ENCODE measurements at regions not wholly inside any gene's neighbourhood (a gene's known extent, or its start where the extent isn't known, plus 50 kb on each side); places are given as distances from the start of the nearest gene placed in this dataset.
"Not testable (repeated sequence)": the region's sequence is repeated elsewhere in the genome, so short reads cannot be mapped to it uniquely, and the experiment has no call there.

DNA sequence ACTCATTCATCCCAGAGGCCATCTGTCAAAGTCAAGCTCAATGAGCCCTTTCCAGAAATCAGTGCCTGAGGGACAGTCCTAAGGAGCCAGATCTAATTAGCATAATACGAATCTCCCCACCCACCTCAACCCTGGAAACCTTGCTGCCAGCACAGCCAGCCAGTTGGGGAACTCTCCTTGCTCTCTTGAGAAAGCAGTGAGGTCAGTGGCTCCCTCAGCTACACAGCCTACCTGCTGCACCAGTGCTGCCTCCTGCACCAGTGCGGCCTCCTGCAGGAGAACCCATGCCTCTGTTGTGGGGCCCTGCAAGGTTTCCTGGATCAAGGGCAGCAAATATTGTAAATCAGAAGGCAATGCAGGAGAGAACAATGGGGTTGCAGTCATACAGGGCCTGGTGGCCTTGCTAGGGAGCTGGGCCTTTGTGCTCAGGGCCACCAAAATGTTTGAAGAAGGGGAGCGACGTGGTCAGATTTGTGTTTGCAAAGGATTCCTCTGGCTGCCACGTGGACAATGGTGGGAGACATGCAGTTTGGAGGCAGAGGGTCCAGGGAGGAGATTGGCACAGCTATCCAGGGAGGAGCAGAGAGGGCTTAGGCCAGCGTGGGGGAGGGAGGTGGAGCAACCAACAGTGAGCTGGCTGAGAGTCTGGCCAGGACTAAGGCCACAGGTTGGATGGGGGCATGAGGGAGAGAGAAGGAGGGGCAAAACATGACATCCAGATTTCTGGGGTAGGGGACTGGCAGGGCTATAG is 124.3 kb upstream of the MAMLD1 start:
- DNase-seq, result no peak

DNA sequence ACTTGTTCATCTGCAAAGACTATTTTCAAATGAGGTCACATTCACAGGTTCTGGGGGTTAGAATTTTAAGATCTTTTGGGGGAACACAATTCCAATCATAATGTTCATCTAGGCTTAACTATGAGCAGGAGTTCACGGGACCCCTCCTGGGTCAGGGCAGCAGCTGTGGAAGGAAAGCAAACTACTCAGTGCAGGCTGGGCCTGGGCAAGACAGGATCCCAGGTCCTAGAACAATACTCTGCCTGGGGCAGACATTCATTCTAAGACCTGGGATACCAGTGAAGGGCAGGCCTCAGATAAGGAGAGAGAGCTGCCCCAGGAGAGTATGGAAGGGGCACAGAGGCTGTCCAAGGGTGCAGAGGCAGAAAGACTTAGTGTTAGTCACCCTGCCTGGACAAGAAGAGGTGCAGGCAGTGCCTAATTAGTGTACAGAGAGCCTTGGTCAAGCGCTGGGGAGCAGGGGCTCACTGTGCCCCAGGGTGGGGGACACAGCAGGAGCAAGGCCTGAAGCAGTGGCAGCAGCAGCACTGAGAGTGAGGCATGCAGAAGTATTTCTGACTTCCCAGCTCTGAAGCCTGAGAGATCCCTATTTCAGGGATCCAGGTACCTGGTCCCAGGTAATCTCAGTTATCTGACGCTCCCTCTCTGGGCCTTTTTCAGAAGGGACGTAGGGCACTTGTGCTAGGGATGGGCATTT is 123.0 kb upstream of the MAMLD1 start:
- DNase-seq, result no peak

DNA sequence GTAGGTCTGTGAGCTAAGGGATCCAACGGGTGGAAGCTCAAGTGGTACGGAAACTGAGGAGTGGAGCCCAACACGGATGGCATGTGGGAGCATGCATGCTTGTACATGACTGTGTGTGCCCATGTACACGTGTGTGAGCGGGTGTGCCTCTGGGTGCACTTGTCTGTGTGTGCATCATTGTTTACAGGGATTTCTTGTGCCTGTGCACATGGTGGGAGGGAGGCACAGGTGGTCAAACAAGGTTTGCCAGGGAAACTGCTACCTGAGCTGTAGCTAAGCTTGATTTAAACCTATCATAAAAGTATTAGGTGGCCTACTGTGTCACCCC is 122.5 kb upstream of the MAMLD1 start:
- no peak for DNase-seq

DNA sequence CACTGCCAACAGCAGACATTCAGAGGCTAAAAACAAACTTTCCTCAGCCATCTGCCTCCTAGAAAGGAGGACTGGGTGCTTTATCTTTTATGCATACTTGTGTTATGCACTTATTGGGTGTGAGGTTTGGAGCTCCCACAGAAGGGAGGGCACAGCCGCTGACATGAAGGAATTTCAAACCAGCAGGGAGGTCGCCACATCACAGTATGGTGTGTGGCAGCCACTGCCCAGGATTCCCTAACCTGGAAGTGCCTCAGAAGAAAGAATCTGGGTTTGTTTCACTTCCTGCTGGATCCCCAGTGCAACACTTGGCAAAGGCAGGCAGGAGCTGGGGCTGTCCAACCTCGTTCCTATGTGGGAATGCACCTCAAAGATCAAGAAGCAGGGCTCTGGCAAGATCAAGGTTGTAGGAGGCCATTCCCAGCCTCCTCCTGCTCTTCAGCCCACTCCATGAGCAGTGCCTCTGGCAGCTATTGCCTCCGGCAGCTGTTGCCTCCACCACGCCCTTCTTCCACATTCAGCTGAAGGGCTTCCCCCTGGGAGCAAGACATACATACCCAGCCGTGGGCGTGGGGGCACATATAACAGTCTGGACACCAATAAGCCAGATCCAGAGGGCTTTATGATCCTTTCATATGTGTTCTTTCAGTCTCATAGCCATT is 109.0 kb upstream of the MAMLD1 start:
- DNase-seq, result no peak

GRCh38 chrX:150254909-150255308 is 108.2 kb upstream of the MAMLD1 start:
- no peak for DNase-seq

DNA sequence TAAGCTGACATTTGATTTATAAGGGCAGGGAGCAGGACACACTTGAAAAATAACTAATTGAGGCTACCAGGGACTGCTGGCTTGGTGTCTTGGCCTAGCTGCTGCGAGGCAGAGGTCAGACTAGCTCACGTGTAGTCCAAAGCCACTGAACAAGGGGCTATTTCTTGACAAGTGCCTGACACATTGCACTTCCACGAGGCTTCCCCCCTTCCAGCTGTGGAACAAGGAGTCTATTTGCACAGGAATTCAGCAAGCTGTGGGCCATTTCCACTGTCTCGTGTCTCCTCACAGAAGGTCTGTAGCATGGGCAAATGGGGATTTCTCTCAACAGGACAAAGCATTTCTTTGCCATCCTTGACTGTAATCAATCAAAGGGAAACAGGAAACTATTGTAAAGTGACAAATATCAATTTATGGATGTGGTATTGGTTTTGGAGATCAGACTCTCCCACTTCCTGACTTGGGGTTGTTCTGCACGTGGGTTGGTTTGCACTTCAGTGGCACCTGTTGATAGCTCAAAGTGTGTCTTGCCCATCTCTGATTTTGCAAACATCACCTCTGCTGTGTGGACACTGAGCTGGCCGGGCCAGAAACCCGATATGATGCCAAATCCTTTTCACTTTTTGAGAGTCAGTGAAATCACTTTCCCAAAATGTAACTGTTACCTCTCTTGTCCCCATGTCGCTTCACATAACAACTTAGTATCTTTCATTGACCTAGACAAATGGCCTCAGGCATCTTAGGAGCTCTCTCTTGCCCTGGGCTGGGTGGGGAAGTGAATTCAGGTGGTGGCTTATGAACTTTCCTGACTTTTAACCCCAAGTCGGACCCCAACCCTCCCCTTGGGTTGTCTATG is 107.4 kb upstream of the MAMLD1 start:
- DNase-seq, result no peak

DNA sequence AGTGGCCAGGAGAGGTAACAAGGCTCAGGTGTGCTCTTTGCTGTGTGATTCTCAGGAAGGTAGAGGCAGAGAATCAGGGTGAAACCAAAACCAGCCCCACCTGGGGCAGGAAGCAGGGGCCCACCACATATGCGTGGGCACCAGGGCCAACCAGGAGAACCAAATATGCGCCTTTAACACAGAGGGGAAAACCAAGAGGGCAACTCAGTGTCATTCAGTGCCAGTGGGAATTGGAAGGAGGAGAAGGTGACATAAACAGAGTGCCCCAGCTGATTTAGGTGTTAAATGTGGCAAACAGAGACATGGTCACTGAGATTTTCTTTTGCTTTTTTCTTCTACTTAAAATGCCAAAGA is 106.8 kb upstream of the MAMLD1 start:
- no peak for DNase-seq

DNA sequence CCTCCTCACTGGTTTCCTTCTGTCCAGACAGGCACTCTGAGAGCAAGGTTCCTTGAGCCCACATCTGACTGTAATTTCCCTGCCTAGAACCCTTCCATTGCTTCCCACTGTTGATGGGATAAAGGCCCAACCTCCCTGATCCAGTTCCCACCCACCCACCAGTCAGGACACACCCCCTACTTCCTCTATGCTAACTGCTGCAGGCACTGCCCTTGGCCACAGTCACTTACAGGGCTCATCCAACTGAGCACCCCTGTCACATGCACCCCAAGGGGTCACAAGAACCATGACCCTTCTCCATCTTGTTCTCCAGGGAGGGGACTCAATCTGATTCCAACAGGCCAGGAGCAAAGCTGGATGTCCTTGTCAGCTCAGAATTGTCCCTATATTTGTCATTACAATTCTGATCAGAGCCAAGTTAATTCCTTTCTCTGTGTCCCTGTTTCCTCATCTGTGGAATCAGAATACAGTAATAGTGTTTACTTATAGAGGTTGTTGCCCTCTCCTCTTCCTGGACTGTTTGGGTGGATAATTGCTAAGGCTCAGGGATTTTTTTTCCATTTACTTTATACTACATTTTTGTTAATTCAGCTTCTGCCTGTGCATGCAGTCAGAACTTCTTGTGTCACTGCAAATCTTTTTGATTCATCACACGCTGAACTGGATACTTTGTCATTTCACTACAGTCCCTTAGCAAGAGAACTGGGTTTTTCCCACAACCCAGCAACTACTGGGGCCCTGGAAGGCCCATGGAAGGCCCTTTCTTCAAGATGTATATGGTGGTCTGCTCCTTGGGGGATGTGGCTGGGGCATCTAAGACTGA is 105.6 kb upstream of the MAMLD1 start:
- no peak for DNase-seq

GRCh38 chrX:150258176-150258425 is 105.0 kb upstream of the MAMLD1 start:
- DNase-seq, result no peak

DNA sequence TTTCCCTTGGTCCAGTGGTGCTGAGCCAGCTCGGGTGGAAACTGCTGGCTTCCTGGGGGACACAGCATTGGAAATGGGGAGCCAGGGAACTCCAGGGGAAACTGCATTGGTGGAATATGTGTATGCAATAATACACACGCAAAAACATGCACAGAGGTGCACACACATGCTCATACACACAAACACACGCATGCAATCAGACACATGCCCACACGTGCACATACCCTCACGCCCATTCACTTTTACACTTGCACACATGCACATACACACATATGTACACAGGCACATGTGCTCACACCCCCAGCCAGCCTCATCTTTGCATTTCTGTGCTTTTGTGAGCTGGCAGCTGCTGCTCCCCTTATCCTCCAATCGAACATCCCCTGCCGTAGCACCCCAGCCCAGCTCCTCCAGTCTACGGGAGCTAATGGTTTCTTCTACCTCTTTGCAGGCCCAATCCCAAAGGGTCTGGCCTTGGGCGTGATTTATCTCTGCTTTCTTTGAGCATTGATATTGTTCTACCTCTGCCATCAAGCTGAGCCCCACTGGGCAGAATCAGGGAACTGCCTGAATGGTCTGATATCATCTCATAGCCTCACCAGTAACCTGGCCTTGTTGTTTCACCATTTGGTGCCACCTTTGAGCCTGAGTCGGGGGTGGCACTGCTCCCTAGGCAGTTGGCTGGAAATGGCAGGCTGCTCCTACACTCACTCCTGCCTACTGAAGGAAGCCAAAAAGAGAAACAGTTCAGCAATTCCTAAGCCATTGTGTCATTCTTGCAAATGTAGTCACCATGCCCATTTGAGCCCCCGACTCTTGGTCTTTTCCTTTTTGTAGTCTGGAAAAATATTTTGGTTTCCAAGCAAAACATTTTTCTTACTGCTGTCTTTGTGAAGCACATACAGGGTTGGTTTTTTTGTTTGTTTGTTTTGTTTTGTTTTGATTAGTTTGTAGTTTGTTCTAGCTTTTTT is 104.4 kb upstream of the MAMLD1 start:
- DNase-seq, result no peak

- no peak for DNase-seq
Observed at GRCh38 chrX:150262456-150262855, 100.7 kb upstream of the MAMLD1 start.

GRCh38 chrX:150268839-150269355 is 94.2 kb upstream of the MAMLD1 start:
- DNase-seq, result no peak

GRCh38 chrX:150269605-150270254 is 93.4 kb upstream of the MAMLD1 start:
- peak; percentile 17 to 21 for DNase-seq

GRCh38 chrX:150270622-150271021 is 92.5 kb upstream of the MAMLD1 start:
- DNase-seq, result no peak

DNA sequence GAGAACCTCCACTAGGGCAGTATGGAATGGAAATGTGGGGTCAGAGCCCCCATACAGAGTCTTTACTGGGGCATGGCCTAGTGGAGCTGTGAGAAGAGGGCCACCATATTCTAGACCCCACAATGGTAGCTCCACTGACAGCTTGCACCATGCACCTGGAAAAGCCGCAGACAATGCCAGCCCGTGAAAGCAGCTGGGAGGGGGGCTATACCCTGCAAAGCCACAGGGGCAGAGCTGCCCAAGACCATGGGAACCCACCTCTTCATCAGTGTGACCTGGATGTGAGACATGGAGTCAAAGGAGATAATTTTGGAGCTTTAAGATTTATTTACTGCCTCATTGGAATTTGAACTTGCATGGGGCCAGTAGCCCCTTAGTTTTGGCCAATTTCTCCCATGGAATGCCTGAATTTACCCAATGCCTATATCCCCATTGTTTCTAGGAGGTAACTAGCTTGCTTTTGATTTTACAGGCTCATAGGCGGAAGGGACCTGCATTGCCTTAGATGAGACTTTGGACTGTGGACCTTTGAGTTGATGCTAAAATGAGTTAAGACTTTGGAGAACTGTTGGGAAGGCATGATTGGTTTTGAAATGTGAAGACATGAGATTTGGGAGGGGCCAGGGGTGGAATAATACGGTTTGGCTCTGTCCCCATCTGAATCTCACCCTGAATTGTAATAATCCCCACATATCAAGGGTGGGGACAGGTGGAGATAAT is 89.4 kb upstream of the MAMLD1 start:
- not testable (repeated sequence) for DNase-seq

DNA sequence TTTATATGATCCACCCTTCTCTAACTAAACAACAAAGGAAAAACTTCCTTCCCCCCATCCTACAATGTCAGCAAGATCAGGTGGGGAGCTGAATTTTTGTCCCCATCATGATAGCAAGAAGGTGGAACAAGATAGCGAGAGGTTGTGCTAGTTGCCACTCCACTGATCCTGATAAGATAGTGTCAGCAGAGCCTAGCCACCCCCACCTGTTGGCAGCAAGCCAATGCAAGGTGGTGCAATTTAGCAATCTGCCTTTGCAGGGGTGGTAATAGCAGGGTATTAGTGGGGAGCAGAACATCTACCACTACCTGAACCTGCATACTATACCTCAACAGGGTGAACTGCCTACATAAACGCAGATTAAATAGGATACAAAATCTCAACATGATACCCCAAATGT is 80.2 kb upstream of the MAMLD1 start:
- no peak for DNase-seq

DNA sequence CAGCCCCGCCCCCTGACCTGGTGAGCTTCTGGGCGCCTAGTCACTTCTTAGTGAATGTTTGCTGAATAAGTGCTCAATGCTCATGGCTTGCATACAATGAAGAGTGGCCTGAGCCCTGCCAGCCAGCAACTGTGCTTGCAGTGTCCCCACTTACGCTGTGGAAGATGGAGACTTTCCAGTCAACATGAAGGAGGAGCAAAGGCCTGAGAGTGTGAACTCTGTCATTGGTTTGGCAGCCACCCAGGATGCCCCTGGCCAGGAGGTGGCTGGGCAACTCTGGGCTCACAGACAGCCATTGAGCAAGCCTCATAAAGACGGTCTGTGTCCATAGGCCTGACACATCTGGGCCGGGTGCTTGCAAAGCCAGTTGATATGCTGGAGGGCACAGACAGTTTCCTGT is 72.1 kb upstream of the MAMLD1 start:
- no peak for DNase-seq

GRCh38 chrX:150293311-150294013 is 69.7 kb upstream of the MAMLD1 start:
- no peak for DNase-seq

All from right lung (tissue), 2 donors.